ENCODE measurements at regions not wholly inside any gene's neighbourhood (a gene's known extent, or its start where the extent isn't known, plus 50 kb on each side); places are given as distances from the start of the nearest gene placed in this dataset.

GRCh38 chr3:147872568-147872967, 463.4 kb downstream of the ZIC1 start:
- TF ChIP-seq CTCF (IDR thresholded peaks at IDR 0.05; ENCODE audit: insufficient read depth, low read length) (no peak), GABPA (IDR thresholded peaks at IDR 0.05; ENCODE audit: low read depth) (no peak), POLR2AphosphoS5 (IDR thresholded peaks at IDR 0.05; ENCODE audit: low read depth) (no peak)
- TF ChIP-seq, protein P1, sequence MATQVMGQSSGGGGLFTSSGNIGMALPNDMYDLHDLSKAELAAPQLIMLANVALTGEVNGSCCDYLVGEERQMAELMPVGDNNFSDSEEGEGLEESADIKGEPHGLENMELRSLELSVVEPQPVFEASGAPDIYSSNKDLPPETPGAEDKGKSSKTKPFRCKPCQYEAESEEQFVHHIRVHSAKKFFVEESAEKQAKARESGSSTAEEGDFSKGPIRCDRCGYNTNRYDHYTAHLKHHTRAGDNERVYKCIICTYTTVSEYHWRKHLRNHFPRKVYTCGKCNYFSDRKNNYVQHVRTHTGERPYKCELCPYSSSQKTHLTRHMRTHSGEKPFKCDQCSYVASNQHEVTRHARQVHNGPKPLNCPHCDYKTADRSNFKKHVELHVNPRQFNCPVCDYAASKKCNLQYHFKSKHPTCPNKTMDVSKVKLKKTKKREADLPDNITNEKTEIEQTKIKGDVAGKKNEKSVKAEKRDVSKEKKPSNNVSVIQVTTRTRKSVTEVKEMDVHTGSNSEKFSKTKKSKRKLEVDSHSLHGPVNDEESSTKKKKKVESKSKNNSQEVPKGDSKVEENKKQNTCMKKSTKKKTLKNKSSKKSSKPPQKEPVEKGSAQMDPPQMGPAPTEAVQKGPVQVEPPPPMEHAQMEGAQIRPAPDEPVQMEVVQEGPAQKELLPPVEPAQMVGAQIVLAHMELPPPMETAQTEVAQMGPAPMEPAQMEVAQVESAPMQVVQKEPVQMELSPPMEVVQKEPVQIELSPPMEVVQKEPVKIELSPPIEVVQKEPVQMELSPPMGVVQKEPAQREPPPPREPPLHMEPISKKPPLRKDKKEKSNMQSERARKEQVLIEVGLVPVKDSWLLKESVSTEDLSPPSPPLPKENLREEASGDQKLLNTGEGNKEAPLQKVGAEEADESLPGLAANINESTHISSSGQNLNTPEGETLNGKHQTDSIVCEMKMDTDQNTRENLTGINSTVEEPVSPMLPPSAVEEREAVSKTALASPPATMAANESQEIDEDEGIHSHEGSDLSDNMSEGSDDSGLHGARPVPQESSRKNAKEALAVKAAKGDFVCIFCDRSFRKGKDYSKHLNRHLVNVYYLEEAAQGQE (IDR thresholded peaks at IDR 0.05; ENCODE audit: insufficient replicate concordance, low read depth) = no peak

All from HL-60 (cell line).